ENCODE measurements at regions not wholly inside any gene's neighbourhood (a gene's known extent, or its start where the extent isn't known, plus 50 kb on each side); places are given as distances from the start of the nearest gene placed in this dataset.

GRCh38 chr6:3525915-3526314 lies 69.1 kb upstream of the SLC22A23 start:
- Histone ChIP-seq H3K36me3 (no peaks in the 10 kb centered on the region), H3K27ac (no peak overlapping the region), H3K4me3 (ENCODE audit: low read depth in 1 of 2, low read length in 1 of 2) (no peak overlapping the region), H3K27me3 (no peaks in the 10 kb centered on the region), H3K4me1 (ENCODE audit: control insufficient read depth in 1 of 2, insufficient read depth in 1 of 2, low read depth in 1 of 2, low read length in 1 of 2) (no peaks in the 10 kb centered on the region), H3K9me3 (no peaks in the 10 kb centered on the region)
- no peak for TF ChIP-seq CTCF (IDR thresholded peaks at IDR 0.05)

- H3K9me3 ChIP-seq, result no peaks in the 10 kb centered on the region
- H3K27me3 ChIP-seq, result peaks cover 10% of the 10 kb centered on the region
- no peak overlapping the region for H3K4me3 ChIP-seq (ENCODE audit: low read depth in 1 of 2, low read length in 1 of 2)
- H3K36me3 ChIP-seq, result no peaks in the 10 kb centered on the region
- TF ChIP-seq CTCF (IDR thresholded peaks at IDR 0.05), result no peak
- no peaks in the 10 kb centered on the region for H3K4me1 ChIP-seq (ENCODE audit: control insufficient read depth in 1 of 2, insufficient read depth in 1 of 2, low read depth in 1 of 2, low read length in 1 of 2)
- H3K27ac ChIP-seq, result no peak overlapping the region
Observed at GRCh38 chr6:3524456-3524855, 67.6 kb upstream of the SLC22A23 start.

GRCh38 chr6:3523966-3524365 lies 67.1 kb upstream of the SLC22A23 start:
- H3K27ac ChIP-seq, result no peak overlapping the region
- no peak for TF ChIP-seq CTCF (IDR thresholded peaks at IDR 0.05)
- no peaks in the 10 kb centered on the region for H3K4me1 ChIP-seq (ENCODE audit: control insufficient read depth in 1 of 2, insufficient read depth in 1 of 2, low read depth in 1 of 2, low read length in 1 of 2)
- peaks cover 11% of the 10 kb centered on the region for H3K27me3 ChIP-seq
- no peaks in the 10 kb centered on the region for H3K36me3 ChIP-seq
- H3K9me3 ChIP-seq, result no peaks in the 10 kb centered on the region
- no peak overlapping the region for H3K4me3 ChIP-seq (ENCODE audit: low read depth in 1 of 2, low read length in 1 of 2)

GRCh38 chr6:3523271-3523670 lies 66.4 kb upstream of the SLC22A23 start:
- Histone ChIP-seq H3K9me3 (no peaks in the 10 kb centered on the region), H3K27ac (no peak overlapping the region), H3K4me3 (ENCODE audit: low read depth in 1 of 2, low read length in 1 of 2) (no peak overlapping the region), H3K4me1 (ENCODE audit: control insufficient read depth in 1 of 2, insufficient read depth in 1 of 2, low read depth in 1 of 2, low read length in 1 of 2) (no peaks in the 10 kb centered on the region), H3K36me3 (no peaks in the 10 kb centered on the region), H3K27me3 (peaks cover 18% of the 10 kb centered on the region)
- no peak for TF ChIP-seq CTCF (IDR thresholded peaks at IDR 0.05)

- Histone ChIP-seq H3K4me1 (ENCODE audit: control insufficient read depth in 1 of 2, insufficient read depth in 1 of 2, low read depth in 1 of 2, low read length in 1 of 2) (peaks cover under 1 to 1% of the 10 kb centered on the region in 2 experiments), H3K36me3 (no peaks in the 10 kb centered on the region), H3K27ac (no peak overlapping the region), H3K4me3 (ENCODE audit: low read depth in 1 of 2, low read length in 1 of 2) (no peak overlapping the region), H3K27me3 (peaks cover 21% of the 10 kb centered on the region), H3K9me3 (no peaks in the 10 kb centered on the region)
- TF ChIP-seq CTCF (IDR thresholded peaks at IDR 0.05), result no peak
Observed at GRCh38 chr6:3522561-3523260, 65.9 kb upstream of the SLC22A23 start.

Data from neutrophil (primary cell).